PC-3 (cell line): ENCODE measurements at regions not wholly inside any gene's neighbourhood (a gene's known extent, or its start where the extent isn't known, plus 50 kb on each side); places are given as distances from the start of the nearest gene placed in this dataset.

ENCODE experiments used
- ATAC-seq: fragments of 200-7000 bp; cut with Tn5 transposase; 2 replicates; pipeline ENCODE4 v1.9.1; 2020; ENCODE audit warnings: mild to moderate bottlenecking, moderate library complexity
- BruUV-seq: library from RNA; stranded (reverse); fragments of 400-500 nt; replicated peaks from 2 replicates; lab custom pipeline; 2021; lab: Mats Ljungman, UMichigan
- CTCF ChIA-PET: fragments of 300-600 bp; sonication (Branson Sonifier 250); formaldehyde crosslinking; loops from one replicate; lab custom pipeline; 2022; ENCODE audit warnings: antibody characterized with exemption; lab: Charles Lee
- POLR2A ChIA-PET: fragments of 300-600 bp; sonication (Branson Sonifier 250); formaldehyde crosslinking; loops from one replicate; lab custom pipeline; 2022; ENCODE audit warnings: antibody characterized with exemption; ENCODE audit not compliant: unreplicated experiment; lab: Charles Lee
- DNase-seq: peaks from one replicate; pipeline ENCODE4 v3.0.0-alpha.2; 2015
- H2AFZ ChIP-seq: fragments of 300-600 bp; sonication (generic); 2 replicates; pipeline ENCODE4 v1.6.0; 2016; ENCODE audit warnings: antibody characterized with exemption, low read length
- H3F3A ChIP-seq: fragments of 300-600 bp; sonication (generic); one replicate; pipeline ENCODE4 v1.6.0; 2017; ENCODE audit warnings: antibody characterized with exemption, low read length, control low read depth, mild to moderate bottlenecking; ENCODE audit not compliant: unreplicated experiment
- H3K27ac ChIP-seq: fragments of 300-600 bp; sonication (generic); 2 replicates; pipeline ENCODE4 v1.5.1; 2016; ENCODE audit warnings: mild to moderate bottlenecking, low read length
- H3K27me3 ChIP-seq: fragments of 300-600 bp; sonication (generic); 2 replicates; pipeline ENCODE4 v1.6.1; 2016; ENCODE audit warnings: low read length, mixed read lengths
- H3K36me3 ChIP-seq: fragments of 300-600 bp; sonication (generic); 2 replicates; pipeline ENCODE4 v1.6.1; 2016; ENCODE audit warnings: low read depth, mixed run types, low read length, mixed read lengths
- H3K4me1 ChIP-seq: fragments of 300-600 bp; sonication (generic); 2 replicates; pipeline ENCODE4 v1.5.1; 2016; ENCODE audit warnings: low read length; ENCODE audit not compliant: insufficient read depth
- H3K4me2 ChIP-seq: fragments of 300-600 bp; sonication (generic); 2 replicates; pipeline ENCODE4 v1.6.0; 2016; ENCODE audit warnings: low read length
- H3K4me3 ChIP-seq: fragments of 300-600 bp; sonication (generic); 2 replicates; pipeline ENCODE4 v1.5.1; 2016; ENCODE audit warnings: mild to moderate bottlenecking, low read length, mixed read lengths
- H3K79me2 ChIP-seq: fragments of 300-600 bp; sonication (generic); 2 replicates; pipeline ENCODE4 v1.6.1; 2017; ENCODE audit warnings: low read length, mixed read lengths
- H3K9ac ChIP-seq: fragments of 300-600 bp; sonication (generic); 2 replicates; pipeline ENCODE4 v1.6.0; 2016; ENCODE audit warnings: mild to moderate bottlenecking, low read length
- H3K9me2 ChIP-seq: fragments of 300-600 bp; sonication (generic); replicated peaks from 2 replicates; pipeline ENCODE4 v1.6.1; 2016; ENCODE audit warnings: mixed run types, low read length, mixed read lengths
- H3K9me3 ChIP-seq: fragments of 300-600 bp; sonication (generic); 2 replicates; pipeline ENCODE4 v1.6.1; 2016; ENCODE audit warnings: low read length, mixed read lengths
- H4K20me1 ChIP-seq: fragments of 300-600 bp; sonication (generic); 2 replicates; pipeline ENCODE4 v1.6.1; 2016; ENCODE audit warnings: low read length, mixed read lengths
- CTCF ChIP-seq: fragments of 300-600 bp; sonication (generic); conservative IDR thresholded peaks from 2 replicates; pipeline ENCODE4 v1.5.1; 2017; ENCODE audit warnings: antibody characterized with exemption, low read depth, mild to moderate bottlenecking, low read length
- EZH2 ChIP-seq: fragments of 300-600 bp; sonication (generic); IDR thresholded peaks from one replicate; pipeline ENCODE4 v1.6.1; 2017; ENCODE audit warnings: antibody characterized with exemption, mild to moderate bottlenecking, low read length; ENCODE audit not compliant: unreplicated experiment
- EZH2phosphoT487 ChIP-seq: fragments of 300-600 bp; sonication (generic); IDR thresholded peaks from 2 replicates; pipeline ENCODE4 v1.6.1; 2018; ENCODE audit warnings: mild to moderate bottlenecking, antibody characterized with exemption, low read length, borderline replicate concordance
- intact Hi-C: fragments of 100-400 bp; cut with micrococcal nuclease; formaldehyde crosslinking; loops from 2 replicates; pipeline ENCODE4 v1.9.0; 2023

- Histone ChIP-seq H3K4me3 (no peak overlapping the region), H3K27me3 (peaks cover 85% of the 10 kb centered on the region), H3K27ac (no peak overlapping the region), H3K36me3 (no peaks in the 10 kb centered on the region), H3K9ac (no peak overlapping the region), H4K20me1 (no peaks in the 10 kb centered on the region), H3K9me3 (no peaks in the 10 kb centered on the region), H3K79me2 (no peaks in the 10 kb centered on the region), H2AFZ (no peak overlapping the region), H3F3A (no peaks in the 10 kb centered on the region), H3K4me2 (no peak overlapping the region), H3K4me1 (no peaks in the 10 kb centered on the region), H3K9me2 (no peaks in the 10 kb centered on the region)
- POLR2A ChIA-PET, result no interaction called here
- intact Hi-C loops, result no loop called here
- BruUV-seq, result no TSS peak
- no peak for ATAC-seq
- DNase-seq, result no peak
- TF ChIP-seq EZH2phosphoT487 (no peak), CTCF (no peak), EZH2 (no peak)
- CTCF ChIA-PET, result no interaction called here
These were observed 131.8 kb upstream of the MLN start for GRCh38 chr6:33935439-33936080.

- Histone ChIP-seq H3F3A (no peaks in the 10 kb centered on the region), H3K27me3 (peaks cover 80% of the 10 kb centered on the region), H3K4me2 (no peak overlapping the region), H2AFZ (no peak overlapping the region), H3K27ac (no peak overlapping the region), H3K9me3 (no peaks in the 10 kb centered on the region), H3K9ac (no peak overlapping the region), H4K20me1 (no peaks in the 10 kb centered on the region), H3K79me2 (no peaks in the 10 kb centered on the region), H3K36me3 (no peaks in the 10 kb centered on the region), H3K9me2 (no peaks in the 10 kb centered on the region), H3K4me3 (no peak overlapping the region), H3K4me1 (no peaks in the 10 kb centered on the region)
- BruUV-seq, result no TSS peak
- DNase-seq (no peak), ATAC-seq (no peak)
- intact Hi-C loops, result no loop called here
- POLR2A ChIA-PET, result no interaction called here
- TF ChIP-seq EZH2phosphoT487 (no peak), CTCF (no peak), EZH2 (no peak)
- CTCF ChIA-PET, result no interaction called here
These were observed 131.0 kb upstream of the MLN start for GRCh38 chr6:33934731-33935270.

- POLR2A ChIA-PET, result no interaction called here
These were observed 129.3 kb upstream of the MLN start for GRCh38 chr6:33933101-33933500.

More at GRCh38 chr6:33933101-33933500, 129.3 kb upstream of the MLN start:
- no peak for TF ChIP-seq EZH2
- no peak for TF ChIP-seq EZH2phosphoT487
- no peak for TF ChIP-seq CTCF
- peaks cover 67% of the 10 kb centered on the region for H3K27me3 ChIP-seq
- no peaks in the 10 kb centered on the region for H3K9me3 ChIP-seq
- H3K9ac ChIP-seq, result no peak overlapping the region
- no peaks in the 10 kb centered on the region for H3F3A ChIP-seq
- intact Hi-C loops, result no loop called here
- H3K4me3 ChIP-seq, result no peak overlapping the region
- no peak overlapping the region for H2AFZ ChIP-seq
- DNase-seq (no peak), ATAC-seq (no peak)
- H3K36me3 ChIP-seq, result no peaks in the 10 kb centered on the region
- no peak overlapping the region for H3K4me2 ChIP-seq
- BruUV-seq, result no TSS peak
- H4K20me1 ChIP-seq, result no peaks in the 10 kb centered on the region
- H3K27ac ChIP-seq, result no peak overlapping the region
- H3K4me1 ChIP-seq, result no peaks in the 10 kb centered on the region
- H3K9me2 ChIP-seq, result no peaks in the 10 kb centered on the region
- CTCF ChIA-PET, result no interaction called here
- H3K79me2 ChIP-seq, result no peaks in the 10 kb centered on the region
